Ecto neural progenitor cell (in vitro differentiated cells): ENCODE measurements at regions not wholly inside any gene's neighbourhood (a gene's known extent, or its start where the extent isn't known, plus 50 kb on each side); places are given as distances from the start of the nearest gene placed in this dataset.

Source experiments
- DNase-seq: peaks from one replicate; pipeline ENCODE4 v3.0.0-alpha.2; 2018; ENCODE audit warnings: low spot score

- DNase-seq: no peak
These were observed 59.1 kb upstream of the FAM20A start for GRCh38 chr17:68660302-68660701.

- DNase-seq: no peak
These were observed 58.0 kb upstream of the FAM20A start for GRCh38 chr17:68658999-68659780.

DNA sequence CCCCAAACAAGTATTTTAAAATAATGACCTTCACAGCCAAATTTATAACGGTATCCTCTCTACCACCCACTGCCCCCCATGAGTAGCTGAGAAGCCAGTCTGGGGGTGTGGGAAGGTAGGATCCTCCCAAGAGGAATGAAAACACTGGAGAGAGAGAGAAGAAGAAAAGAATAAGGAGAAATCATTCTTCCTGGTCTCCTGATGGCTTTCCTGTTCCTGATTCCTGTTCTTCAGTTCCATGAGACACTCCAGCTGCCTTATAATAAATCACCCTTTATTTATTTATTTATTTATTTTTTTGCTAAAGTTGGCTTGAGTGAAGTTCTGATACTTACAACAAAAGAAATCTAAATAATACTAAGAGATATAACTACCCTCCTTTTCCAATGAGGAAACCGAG lies 56.4 kb upstream of the FAM20A start:
- DNase-seq: no peak

DNA sequence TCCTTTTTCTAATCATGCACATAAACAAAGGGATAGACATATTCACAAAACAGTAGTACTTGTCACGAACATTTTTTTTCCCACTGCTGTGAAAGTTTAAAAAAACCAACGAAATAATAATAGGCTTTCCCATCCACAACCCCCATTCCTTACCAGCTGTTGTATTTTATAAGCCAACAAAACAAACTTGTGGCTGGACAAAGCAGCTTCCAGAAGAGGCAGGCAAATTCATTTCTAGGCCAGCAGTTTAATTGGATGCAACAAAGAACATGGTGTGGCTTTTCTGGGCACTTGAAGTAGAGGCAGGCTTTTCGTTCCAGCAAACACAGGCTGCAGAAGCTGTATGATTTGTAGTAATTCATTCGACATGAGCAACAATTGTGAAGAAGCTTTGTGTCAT lies 56.0 kb upstream of the FAM20A start:
- no peak for DNase-seq

DNA sequence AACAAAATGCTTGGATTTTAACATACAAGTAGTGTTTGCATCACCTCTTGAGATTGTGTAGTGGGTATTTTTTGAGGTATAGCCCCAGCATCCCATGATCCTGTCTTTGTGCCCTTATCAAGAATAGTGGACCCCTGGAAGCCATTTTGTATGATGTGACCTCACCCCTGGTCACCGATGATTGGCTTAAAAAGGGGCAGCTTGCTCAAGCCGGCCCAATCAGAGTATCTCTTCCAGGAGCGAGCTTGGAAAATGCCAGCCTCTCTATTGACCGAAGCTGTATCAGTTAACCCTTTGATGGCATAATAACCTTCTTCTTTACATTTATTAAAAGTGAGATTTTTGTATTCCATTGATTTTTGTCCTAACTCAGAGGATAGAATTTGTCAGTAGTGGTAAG lies 55.5 kb upstream of the FAM20A start:
- no peak for DNase-seq
